Hepatocyte (in vitro differentiated cells): ENCODE measurements at regions not wholly inside any gene's neighbourhood (a gene's known extent, or its start where the extent isn't known, plus 50 kb on each side); places are given as distances from the start of the nearest gene placed in this dataset.

Experiments
- CTCF ChIP-seq: fragments of 200-600 bp; sonication (generic); IDR thresholded peaks from 2 replicates; pipeline ENCODE4 v1.5.1; 2016; ENCODE audit warnings: antibody characterized with exemption, mild to moderate bottlenecking; ENCODE audit not compliant: poor library complexity
- EZH2 ChIP-seq: fragments of 200-600 bp; sonication (generic); IDR thresholded peaks from 2 replicates; pipeline ENCODE4 v1.6.1; 2016; ENCODE audit warnings: antibody characterized with exemption, mild to moderate bottlenecking, borderline replicate concordance
- EZH2phosphoT487 ChIP-seq: fragments of 200-600 bp; sonication (generic); IDR thresholded peaks from one replicate; pipeline ENCODE4 v1.6.1; 2018; ENCODE audit warnings: antibody characterized with exemption, mild to moderate bottlenecking, low read depth, moderate library complexity; ENCODE audit not compliant: unreplicated experiment, severe bottlenecking

- TF ChIP-seq EZH2phosphoT487 (no peak), CTCF (no peak), EZH2 (no peak)
Measured at GRCh38 chr6:137949686-137950390, 82.8 kb downstream of the TNFAIP3 start.
